ENCODE measurements at regions not wholly inside any gene's neighbourhood (a gene's known extent, or its start where the extent isn't known, plus 50 kb on each side); places are given as distances from the start of the nearest gene placed in this dataset.

DNA sequence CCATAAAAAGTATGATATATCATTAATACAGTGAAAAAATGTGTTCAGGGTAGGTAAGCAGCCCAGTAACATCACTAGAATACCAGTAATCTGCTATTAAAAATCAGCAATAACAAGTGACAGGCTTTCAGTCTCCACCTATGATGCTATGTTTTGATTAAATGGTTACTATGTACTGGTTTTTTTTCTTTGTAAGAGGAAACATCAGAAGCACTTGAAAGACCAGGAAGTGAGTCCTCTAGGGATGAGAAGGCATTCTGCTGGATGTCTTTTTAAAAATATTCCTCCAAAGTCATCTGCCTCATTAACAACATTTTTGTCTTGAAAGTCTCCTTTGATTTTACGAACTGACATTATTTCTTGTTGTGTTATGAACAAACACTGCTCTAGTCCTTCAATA lies 136.0 kb upstream of the FAM98A start:
- DNase-seq (ENCODE audit: low read depth) = no peak
- H3K4me3 ChIP-seq (ENCODE audit: low read length) = no peak overlapping the region
- TF ChIP-seq, protein P1, sequence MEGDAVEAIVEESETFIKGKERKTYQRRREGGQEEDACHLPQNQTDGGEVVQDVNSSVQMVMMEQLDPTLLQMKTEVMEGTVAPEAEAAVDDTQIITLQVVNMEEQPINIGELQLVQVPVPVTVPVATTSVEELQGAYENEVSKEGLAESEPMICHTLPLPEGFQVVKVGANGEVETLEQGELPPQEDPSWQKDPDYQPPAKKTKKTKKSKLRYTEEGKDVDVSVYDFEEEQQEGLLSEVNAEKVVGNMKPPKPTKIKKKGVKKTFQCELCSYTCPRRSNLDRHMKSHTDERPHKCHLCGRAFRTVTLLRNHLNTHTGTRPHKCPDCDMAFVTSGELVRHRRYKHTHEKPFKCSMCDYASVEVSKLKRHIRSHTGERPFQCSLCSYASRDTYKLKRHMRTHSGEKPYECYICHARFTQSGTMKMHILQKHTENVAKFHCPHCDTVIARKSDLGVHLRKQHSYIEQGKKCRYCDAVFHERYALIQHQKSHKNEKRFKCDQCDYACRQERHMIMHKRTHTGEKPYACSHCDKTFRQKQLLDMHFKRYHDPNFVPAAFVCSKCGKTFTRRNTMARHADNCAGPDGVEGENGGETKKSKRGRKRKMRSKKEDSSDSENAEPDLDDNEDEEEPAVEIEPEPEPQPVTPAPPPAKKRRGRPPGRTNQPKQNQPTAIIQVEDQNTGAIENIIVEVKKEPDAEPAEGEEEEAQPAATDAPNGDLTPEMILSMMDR (IDR thresholded peaks at IDR 0.05; ENCODE audit: insufficient read depth, low read depth, low read length, missing control alignments) = no peak

DNA sequence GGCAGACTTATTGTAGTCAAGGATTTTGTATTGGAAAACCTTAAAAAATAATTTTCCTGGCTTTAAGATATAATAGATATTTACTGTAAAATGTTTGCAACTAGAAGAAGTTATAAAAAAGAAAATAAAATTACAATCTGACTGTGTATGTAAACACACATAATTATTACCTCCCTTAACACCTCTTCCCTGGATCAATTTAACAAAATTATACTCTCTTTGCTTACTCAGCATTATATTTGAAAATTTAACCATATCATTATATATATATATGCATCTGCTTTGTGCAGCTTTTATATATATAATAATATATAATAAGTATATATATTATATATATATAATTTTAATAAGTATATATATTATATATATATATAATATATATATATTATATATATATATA lies 131.7 kb upstream of the FAM98A start:
- TF ChIP-seq, protein P1 (IDR thresholded peaks at IDR 0.05; ENCODE audit: insufficient read depth, low read depth, low read length, missing control alignments) = no peak
- H3K4me3 ChIP-seq (ENCODE audit: low read length) = no peak overlapping the region
- no peak for DNase-seq (ENCODE audit: low read depth)

DNA sequence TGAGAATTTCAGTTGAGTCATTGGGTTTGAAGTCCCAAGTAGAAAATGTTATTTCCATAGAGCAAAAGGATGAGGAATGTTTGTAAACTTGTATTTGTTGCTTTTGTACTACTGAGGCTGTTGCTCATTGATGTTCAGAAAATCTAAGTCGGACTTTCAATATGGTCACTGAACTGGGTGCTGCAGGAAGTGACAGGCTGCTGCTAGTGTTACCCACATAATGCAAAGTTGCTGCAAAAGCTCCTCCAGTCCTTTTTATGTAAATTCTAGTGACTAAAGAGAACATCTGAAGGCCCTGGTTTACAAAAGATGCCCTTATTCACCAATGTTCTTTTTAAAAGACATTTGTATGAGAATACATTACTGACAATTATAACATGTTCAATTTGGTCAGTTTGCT lies 131.1 kb upstream of the FAM98A start:
- no peak overlapping the region for H3K4me3 ChIP-seq (ENCODE audit: low read length)
- TF ChIP-seq, protein P1 (IDR thresholded peaks at IDR 0.05; ENCODE audit: insufficient read depth, low read depth, low read length, missing control alignments) = no peak
- DNase-seq (ENCODE audit: low read depth) = no peak

DNA sequence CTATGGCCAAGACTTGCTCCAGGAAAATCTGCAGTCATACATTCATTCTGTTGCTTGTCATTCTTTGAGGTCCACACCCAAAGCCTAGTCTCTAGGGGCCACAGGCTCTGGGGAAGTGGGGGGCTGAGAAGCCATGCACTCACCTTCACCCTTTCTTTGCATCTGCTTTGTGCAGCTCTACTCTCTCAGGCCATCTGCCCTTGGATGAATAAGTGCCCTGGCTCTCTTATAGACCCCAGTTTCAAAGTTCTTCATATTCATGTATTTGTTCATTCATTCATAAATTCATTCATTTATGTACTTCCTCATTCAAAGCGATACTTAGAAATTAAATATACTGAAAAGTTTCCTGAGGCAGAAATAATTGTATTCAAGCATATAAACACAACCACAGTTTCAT lies 130.3 kb upstream of the FAM98A start:
- no peak for DNase-seq (ENCODE audit: low read depth)
- H3K4me3 ChIP-seq (ENCODE audit: low read length) = no peak overlapping the region
- TF ChIP-seq, protein P1 (IDR thresholded peaks at IDR 0.05; ENCODE audit: insufficient read depth, low read depth, low read length, missing control alignments) = no peak

DNA sequence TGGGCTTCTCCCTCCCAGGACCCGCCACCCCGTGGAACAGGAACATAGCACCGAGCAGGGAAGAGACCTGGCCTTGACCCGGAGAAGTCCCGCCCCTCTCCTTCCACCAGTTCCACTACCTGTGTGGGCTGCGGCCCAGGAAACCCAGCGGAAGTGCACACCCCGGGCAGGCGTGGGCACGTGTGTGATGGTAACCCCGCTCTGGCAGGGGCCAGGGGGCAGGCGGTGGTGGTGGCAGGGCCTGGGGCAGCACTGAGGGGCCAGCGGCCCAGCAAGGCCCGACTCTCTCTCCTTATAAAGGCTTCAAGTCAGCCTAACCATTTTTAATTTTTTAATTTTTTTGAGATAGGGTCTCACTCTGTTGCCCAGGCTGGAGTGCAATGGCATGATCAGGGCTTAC lies 129.0 kb upstream of the FAM98A start:
- no peak for DNase-seq (ENCODE audit: low read depth)
- H3K4me3 ChIP-seq (ENCODE audit: low read length) = no peak overlapping the region
- TF ChIP-seq, protein P1 (IDR thresholded peaks at IDR 0.05; ENCODE audit: insufficient read depth, low read depth, low read length, missing control alignments) = no peak

DNA sequence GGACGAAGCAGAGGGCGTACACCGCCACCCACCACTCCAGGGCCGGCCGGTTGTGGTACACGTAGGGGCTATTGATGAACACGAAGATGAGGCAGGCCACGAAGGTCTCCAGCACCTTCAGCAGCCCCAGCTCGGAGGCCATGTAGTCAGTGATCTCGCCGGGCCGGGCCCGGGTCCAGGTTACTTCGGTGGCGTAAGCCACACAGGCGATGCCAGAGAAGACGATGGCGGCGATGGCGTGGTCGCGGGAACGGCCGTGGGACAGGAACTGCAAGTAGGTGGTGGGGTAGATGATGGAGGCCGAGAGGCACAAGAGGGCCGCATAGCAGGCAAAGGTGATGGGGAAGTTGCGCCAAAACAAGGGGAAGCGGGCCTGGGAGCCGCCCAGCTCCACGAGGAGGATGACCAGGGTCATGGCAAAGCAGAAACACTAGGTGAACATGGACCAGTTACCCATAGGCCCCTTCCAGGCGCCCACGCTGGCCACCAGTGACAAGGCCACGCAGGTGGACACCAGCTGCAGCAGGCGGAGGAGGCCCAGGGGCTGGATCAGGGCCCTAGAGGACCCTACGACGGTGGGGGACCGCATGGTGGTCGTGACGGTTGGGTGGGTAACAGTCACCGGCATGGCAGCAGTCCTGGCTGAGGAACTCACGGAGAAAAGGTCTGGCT lies 128.4 kb upstream of the FAM98A start:
- TF ChIP-seq, protein P1 (IDR thresholded peaks at IDR 0.05; ENCODE audit: insufficient read depth, low read depth, low read length, missing control alignments) = no peak
- H3K4me3 ChIP-seq (ENCODE audit: low read length) = no peak overlapping the region
- no peak for DNase-seq (ENCODE audit: low read depth)

DNA sequence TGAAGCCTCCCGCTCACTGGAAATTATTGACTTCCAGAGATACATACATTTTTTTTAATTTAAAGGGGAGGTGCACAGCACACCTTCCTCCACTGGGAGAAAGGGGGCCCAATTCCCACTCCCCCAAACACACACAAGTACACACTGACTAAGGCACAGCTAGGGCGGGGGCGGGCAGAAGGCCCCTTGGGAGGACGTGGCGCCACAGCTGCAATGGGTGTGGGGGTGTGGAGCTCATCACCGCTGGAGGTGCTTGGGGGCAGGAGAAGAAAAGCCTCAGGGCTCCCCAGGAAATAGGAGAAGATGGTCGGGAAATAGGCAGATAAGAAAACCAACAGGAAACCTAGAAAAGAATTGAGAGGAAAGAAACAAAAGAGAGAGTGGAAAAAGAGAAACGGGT lies 127.3 kb upstream of the FAM98A start:
- TF ChIP-seq, protein P1 (IDR thresholded peaks at IDR 0.05; ENCODE audit: insufficient read depth, low read depth, low read length, missing control alignments) = no peak
- H3K4me3 ChIP-seq (ENCODE audit: low read length) = no peak overlapping the region
- DNase-seq (ENCODE audit: low read depth) = no peak
